KMS-11 (cell line): ENCODE measurements at regions not wholly inside any gene's neighbourhood (a gene's known extent, or its start where the extent isn't known, plus 50 kb on each side); places are given as distances from the start of the nearest gene placed in this dataset.

ENCODE experiments used
- H2AFZ ChIP-seq: fragments of 200-600 bp; sonication (generic); 2 replicates; pipeline ENCODE4 v1.6.1; 2016; ENCODE audit warnings: antibody characterized with exemption, mixed run types, low read depth
- H3K27ac ChIP-seq: fragments of 200-600 bp; sonication (generic); 2 replicates; pipeline ENCODE4 v1.6.1; 2016; ENCODE audit warnings: mild to moderate bottlenecking, mixed run types
- H3K27me3 ChIP-seq: fragments of 200-600 bp; sonication (generic); 2 replicates; pipeline ENCODE4 v1.6.1; 2017; ENCODE audit warnings: mild to moderate bottlenecking, low read depth, mixed run types, moderate library complexity; ENCODE audit not compliant: insufficient read depth
- H3K36me3 ChIP-seq: fragments of 200-600 bp; sonication (generic); 2 replicates; pipeline ENCODE4 v1.6.1; 2017; ENCODE audit warnings: mild to moderate bottlenecking, mixed run types; ENCODE audit not compliant: insufficient read depth
- H3K4me1 ChIP-seq: fragments of 200-600 bp; sonication (generic); 2 replicates; pipeline ENCODE4 v1.6.1; 2016; ENCODE audit warnings: mild to moderate bottlenecking, low read depth, mixed run types; ENCODE audit not compliant: poor library complexity, severe bottlenecking
- H3K4me2 ChIP-seq: fragments of 200-600 bp; sonication (generic); 2 replicates; pipeline ENCODE4 v1.7.0; 2016; ENCODE audit warnings: mild to moderate bottlenecking, mixed run types
- H3K4me3 ChIP-seq: fragments of 200-600 bp; sonication (generic); IDR thresholded peaks from 2 replicates; pipeline ENCODE4 v1.6.1; 2017; ENCODE audit warnings: low read depth, low read length, mixed read lengths; ENCODE audit not compliant: insufficient read depth
- H3K79me2 ChIP-seq: fragments of 200-600 bp; sonication (generic); 2 replicates; pipeline ENCODE4 v1.6.1; 2016; ENCODE audit warnings: low read depth, mixed run types; ENCODE audit not compliant: insufficient read depth
- H3K9ac ChIP-seq: fragments of 200-600 bp; sonication (generic); 2 replicates; pipeline ENCODE4 v1.6.1; 2016; ENCODE audit warnings: mild to moderate bottlenecking, mixed run types
- H4K20me1 ChIP-seq: fragments of 200-600 bp; sonication (generic); 2 replicates; pipeline ENCODE4 v1.6.1; 2016; ENCODE audit warnings: mild to moderate bottlenecking, mixed run types; ENCODE audit not compliant: insufficient read depth
- CTCF ChIP-seq: fragments of 200-600 bp; sonication (generic); conservative IDR thresholded peaks from 2 replicates; pipeline ENCODE4 v1.6.1; 2017; ENCODE audit warnings: low read depth, mild to moderate bottlenecking, antibody characterized with exemption, low read length, moderate library complexity, mixed read lengths

GRCh38 chr4:32601848-32602247 lies 1881.7 kb downstream of the PCDH7 start:
- no peak for TF ChIP-seq CTCF
- no peaks in the 10 kb centered on the region for H3K79me2 ChIP-seq
- H3K4me2 ChIP-seq = no peak overlapping the region
- H3K4me1 ChIP-seq = no peaks in the 10 kb centered on the region
- H3K27ac ChIP-seq = no peak overlapping the region
- no peaks in the 10 kb centered on the region for H3K36me3 ChIP-seq
- no peaks in the 10 kb centered on the region for H4K20me1 ChIP-seq
- no peak overlapping the region for H3K4me3 ChIP-seq
- H3K9ac ChIP-seq = no peak overlapping the region
- H3K27me3 ChIP-seq = no peaks in the 10 kb centered on the region
- H2AFZ ChIP-seq = no peak overlapping the region

GRCh38 chr4:32607978-32608377 lies 1887.8 kb downstream of the PCDH7 start:
- Histone ChIP-seq H3K27me3 (no peaks in the 10 kb centered on the region), H4K20me1 (no peaks in the 10 kb centered on the region), H3K36me3 (no peaks in the 10 kb centered on the region), H3K27ac (no peak overlapping the region), H3K9ac (no peak overlapping the region), H2AFZ (no peak overlapping the region), H3K4me3 (no peak overlapping the region), H3K4me2 (no peak overlapping the region), H3K79me2 (no peaks in the 10 kb centered on the region), H3K4me1 (no peaks in the 10 kb centered on the region)
- no peak for TF ChIP-seq CTCF

DNA sequence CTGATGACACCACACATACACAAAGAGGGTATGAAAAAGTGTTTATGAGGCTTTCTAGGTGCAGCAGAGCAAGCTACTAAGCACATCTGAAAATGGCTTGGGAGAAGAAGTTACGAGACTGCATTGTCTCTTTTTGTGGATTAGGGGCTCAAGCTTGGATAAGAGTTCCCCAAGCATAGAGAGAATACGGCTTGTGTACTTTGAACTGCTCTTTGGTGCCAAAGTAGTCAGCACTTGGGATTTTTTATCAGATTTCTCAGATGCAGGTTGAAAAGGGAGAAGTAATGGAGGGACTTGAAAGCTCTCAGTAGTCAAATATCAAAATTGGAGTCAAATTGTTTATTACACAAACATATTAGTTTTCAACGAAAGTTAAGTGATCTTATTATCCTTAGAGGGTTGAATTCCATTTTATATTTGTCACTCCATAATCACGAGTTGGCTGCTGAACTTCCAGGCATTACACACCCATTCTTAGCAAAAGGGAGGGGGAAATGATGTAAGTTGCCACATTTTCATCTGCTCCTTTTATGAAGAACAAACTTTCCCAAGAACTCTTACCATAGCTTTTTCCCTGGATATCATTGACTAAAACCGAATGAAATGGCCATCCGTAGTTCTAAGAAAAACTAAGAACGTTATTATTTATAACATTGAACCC lies 1904.9 kb downstream of the PCDH7 start:
- no peak for TF ChIP-seq CTCF
- Histone ChIP-seq H3K4me1 (no peaks in the 10 kb centered on the region), H3K27me3 (no peaks in the 10 kb centered on the region), H3K27ac (no peak overlapping the region), H3K4me3 (no peak overlapping the region), H3K79me2 (no peaks in the 10 kb centered on the region), H3K9ac (no peak overlapping the region), H3K36me3 (no peaks in the 10 kb centered on the region), H4K20me1 (no peaks in the 10 kb centered on the region), H3K4me2 (no peak overlapping the region), H2AFZ (no peak overlapping the region)

- no peak overlapping the region for H3K9ac ChIP-seq
- no peak overlapping the region for H3K4me3 ChIP-seq
- no peak overlapping the region for H3K4me2 ChIP-seq
- H3K36me3 ChIP-seq = no peaks in the 10 kb centered on the region
- H3K27ac ChIP-seq = no peak overlapping the region
- no peaks in the 10 kb centered on the region for H3K27me3 ChIP-seq
- H3K79me2 ChIP-seq = no peaks in the 10 kb centered on the region
- no peaks in the 10 kb centered on the region for H3K4me1 ChIP-seq
- H2AFZ ChIP-seq = no peak overlapping the region
- H4K20me1 ChIP-seq = no peaks in the 10 kb centered on the region
- TF ChIP-seq CTCF = no peak
Measured at GRCh38 chr4:32625687-32626337, 1905.6 kb downstream of the PCDH7 start.
